SK-N-MC (cell line): ENCODE measurements at regions not wholly inside any gene's neighbourhood (a gene's known extent, or its start where the extent isn't known, plus 50 kb on each side); places are given as distances from the start of the nearest gene placed in this dataset.

ENCODE experiments used
- EZH2 ChIP-seq: fragments of 200-600 bp; sonication (generic); IDR thresholded peaks from one replicate; pipeline ENCODE4 v1.6.1; 2017; ENCODE audit warnings: antibody characterized with exemption
- POLR2AphosphoS5 ChIP-seq: IDR thresholded peaks from 2 replicates; pipeline ENCODE4 v1.6.1; 2012; ENCODE audit warnings: mild to moderate bottlenecking, low read depth, low read length, borderline replicate concordance

- TF ChIP-seq POLR2AphosphoS5 (no peak), EZH2 (no peak)
Observed at GRCh38 chr18:75762758-75763157, 335.3 kb upstream of the SMIM21 start.
